MM.1S (cell line): ENCODE measurements at regions not wholly inside any gene's neighbourhood (a gene's known extent, or its start where the extent isn't known, plus 50 kb on each side); places are given as distances from the start of the nearest gene placed in this dataset.

Experiments
- DNase-seq: peaks from one replicate; pipeline ENCODE4 v3.0.0-alpha.2; 2015
- H2AFZ ChIP-seq: fragments of 300-600 bp; sonication (generic); 2 replicates; pipeline ENCODE4 v1.6.0; 2016; ENCODE audit warnings: antibody characterized with exemption, low read length
- H3F3A ChIP-seq: fragments of 300-600 bp; sonication (generic); 2 replicates; pipeline ENCODE4 v1.6.1; 2016; ENCODE audit warnings: mild to moderate bottlenecking, antibody characterized with exemption, low read length, moderate library complexity, mixed read lengths; ENCODE audit not compliant: insufficient read depth
- H3K27ac ChIP-seq: fragments of 300-600 bp; sonication (generic); 2 replicates; pipeline ENCODE4 v1.5.1; 2016; ENCODE audit warnings: mild to moderate bottlenecking, low read length
- H3K27me3 ChIP-seq: fragments of 300-600 bp; sonication (generic); replicated peaks from 2 replicates; pipeline ENCODE4 v1.6.0; 2016; ENCODE audit warnings: low read length; ENCODE audit not compliant: insufficient read depth
- H3K36me3 ChIP-seq: fragments of 300-600 bp; sonication (generic); replicated peaks from 2 replicates; pipeline ENCODE4 v1.6.1; 2016; ENCODE audit warnings: mild to moderate bottlenecking, low read length, mixed read lengths; ENCODE audit not compliant: insufficient read depth
- H3K4me1 ChIP-seq: fragments of 300-600 bp; sonication (generic); 2 replicates; pipeline ENCODE4 v1.6.1; 2016; ENCODE audit warnings: low read length, mixed read lengths
- H3K4me2 ChIP-seq: fragments of 300-600 bp; sonication (generic); 2 replicates; pipeline ENCODE4 v1.6.0; 2016; ENCODE audit warnings: low read depth, low read length
- H3K4me3 ChIP-seq: fragments of 300-600 bp; sonication (generic); 2 replicates; pipeline ENCODE4 v1.5.1; 2016; ENCODE audit warnings: low read length, mixed read lengths
- H3K79me2 ChIP-seq: fragments of 300-600 bp; sonication (generic); 2 replicates; pipeline ENCODE4 v1.6.1; 2016; ENCODE audit warnings: mixed run types, low read length, mixed read lengths
- H3K9ac ChIP-seq: fragments of 300-600 bp; sonication (generic); 2 replicates; pipeline ENCODE4 v1.6.1; 2016; ENCODE audit warnings: low read length, mixed read lengths
- H3K9me2 ChIP-seq: fragments of 300-600 bp; sonication (generic); replicated peaks from 2 replicates; pipeline ENCODE4 v1.6.1; 2016; ENCODE audit warnings: mild to moderate bottlenecking, low read length, mixed read lengths; ENCODE audit not compliant: insufficient read depth
- H3K9me3 ChIP-seq: fragments of 300-600 bp; sonication (generic); replicated peaks from 2 replicates; pipeline ENCODE4 v1.6.1; 2016; ENCODE audit warnings: mild to moderate bottlenecking, low read length, mixed read lengths; ENCODE audit not compliant: insufficient read depth
- H4K20me1 ChIP-seq: fragments of 300-600 bp; sonication (generic); 2 replicates; pipeline ENCODE4 v1.6.1; 2016; ENCODE audit warnings: mild to moderate bottlenecking, low read length, moderate library complexity, mixed read lengths; ENCODE audit not compliant: insufficient read depth
- CTCF ChIP-seq: fragments of 300-600 bp; sonication (generic); IDR thresholded peaks from 2 replicates; pipeline ENCODE4 v1.5.1; 2016; ENCODE audit warnings: antibody characterized with exemption, low read length, mixed read lengths
- EZH2 ChIP-seq: fragments of 300-600 bp; sonication (generic); optimal IDR thresholded peaks from 2 replicates; pipeline ENCODE3; 2017; ENCODE audit warnings: low read depth, mild to moderate bottlenecking, antibody characterized with exemption, low read length, mixed read lengths
- EZH2phosphoT487 ChIP-seq: fragments of 300-600 bp; sonication (generic); IDR thresholded peaks from 2 replicates; pipeline ENCODE4 v1.6.1; 2018; ENCODE audit warnings: antibody characterized with exemption, low read length

DNA sequence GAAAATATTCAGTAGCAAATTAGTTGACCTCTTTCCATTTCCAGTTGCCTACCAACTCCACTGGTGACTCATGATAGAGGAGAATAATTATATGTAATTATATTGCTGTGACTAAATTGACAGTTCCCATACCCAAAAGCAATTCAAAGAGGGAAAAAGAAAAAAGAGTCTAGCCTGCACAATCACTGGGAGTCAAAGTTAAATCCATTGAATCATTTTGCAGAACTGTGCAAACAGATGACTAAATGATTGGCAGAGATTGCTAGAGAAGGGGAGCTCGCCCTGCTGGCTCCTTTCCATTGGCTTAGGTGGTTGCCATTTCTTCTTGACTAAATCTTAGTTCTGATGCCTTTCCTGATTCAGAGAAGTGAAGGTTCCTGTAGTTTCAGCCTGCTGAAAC lies 1228.6 kb upstream of the SORCS1 start:
- H3K27ac ChIP-seq, result no peak overlapping the region
- no peak overlapping the region for H3K4me2 ChIP-seq

GRCh38 chr10:108392286-108392685 lies 1227.8 kb upstream of the SORCS1 start:
- Histone ChIP-seq H3K79me2 (no peaks in the 10 kb centered on the region), H3K9me3 (no peaks in the 10 kb centered on the region), H3K4me2 (no peak overlapping the region), H3K27ac (no peak overlapping the region), H3K27me3 (no peaks in the 10 kb centered on the region), H3K9ac (no peak overlapping the region), H3K4me3 (no peak overlapping the region), H3K9me2 (no peaks in the 10 kb centered on the region), H4K20me1 (no peaks in the 10 kb centered on the region), H2AFZ (no peak overlapping the region), H3K36me3 (no peaks in the 10 kb centered on the region), H3K4me1 (no peaks in the 10 kb centered on the region), H3F3A (no peaks in the 10 kb centered on the region)
- no peak for DNase-seq
- TF ChIP-seq EZH2phosphoT487, result no peak
- TF ChIP-seq CTCF, result no peak
- no peak for TF ChIP-seq EZH2

More for the DNA sequence above, 1228.6 kb upstream of the SORCS1 start:
- no peaks in the 10 kb centered on the region for H3K4me1 ChIP-seq
- H3K9me2 ChIP-seq, result no peaks in the 10 kb centered on the region
- H3K4me3 ChIP-seq, result no peak overlapping the region
- H3K9me3 ChIP-seq, result no peaks in the 10 kb centered on the region
- H3K79me2 ChIP-seq, result no peaks in the 10 kb centered on the region
- no peak overlapping the region for H3K9ac ChIP-seq
- no peak for DNase-seq
- no peaks in the 10 kb centered on the region for H3F3A ChIP-seq
- H4K20me1 ChIP-seq, result no peaks in the 10 kb centered on the region
- no peak overlapping the region for H2AFZ ChIP-seq
- TF ChIP-seq CTCF (no peak), EZH2phosphoT487 (no peak), EZH2 (no peak)
- H3K27me3 ChIP-seq, result no peaks in the 10 kb centered on the region
- H3K36me3 ChIP-seq, result no peaks in the 10 kb centered on the region

DNA sequence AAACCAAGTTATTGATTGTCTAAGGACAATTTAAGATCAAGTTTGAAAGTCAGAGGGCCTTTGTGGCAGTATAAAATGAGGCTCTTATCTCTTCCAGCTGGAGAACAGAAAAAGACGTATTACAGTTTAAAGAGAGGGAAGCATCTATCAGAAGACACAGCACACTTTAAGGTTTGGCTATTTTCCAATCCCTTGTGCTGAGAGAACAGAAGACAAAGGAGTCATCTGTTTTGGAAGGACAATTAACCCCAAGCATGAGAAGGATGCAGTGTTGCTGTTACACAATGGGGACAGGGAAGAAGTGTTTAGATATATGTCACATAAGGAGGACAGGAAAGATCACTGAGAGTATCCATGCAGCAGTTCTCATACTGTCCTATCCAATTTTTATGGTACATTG lies 1224.2 kb upstream of the SORCS1 start:
- no peaks in the 10 kb centered on the region for H3F3A ChIP-seq
- H3K4me3 ChIP-seq, result no peak overlapping the region

More for the DNA sequence above, 1224.2 kb upstream of the SORCS1 start:
- Histone ChIP-seq H3K79me2 (no peaks in the 10 kb centered on the region), H3K9me3 (no peaks in the 10 kb centered on the region), H4K20me1 (no peaks in the 10 kb centered on the region), H3K27ac (no peak overlapping the region), H2AFZ (no peak overlapping the region), H3K4me1 (no peaks in the 10 kb centered on the region), H3K9me2 (no peaks in the 10 kb centered on the region), H3K9ac (no peak overlapping the region), H3K36me3 (no peaks in the 10 kb centered on the region), H3K4me2 (no peak overlapping the region), H3K27me3 (no peaks in the 10 kb centered on the region)
- DNase-seq, result no peak
- TF ChIP-seq CTCF, result no peak
- TF ChIP-seq EZH2phosphoT487, result no peak
- no peak for TF ChIP-seq EZH2
